ENCODE measurements at regions not wholly inside any gene's neighbourhood (a gene's known extent, or its start where the extent isn't known, plus 50 kb on each side); places are given as distances from the start of the nearest gene placed in this dataset.

GRCh38 chrY:15805985-15806384 is 1281.7 kb downstream of the NLGN4Y start:
- no peaks in the 10 kb centered on the region; the same call in 1 of the 2 replicates for H3K36me3 Mint-ChIP-seq (ENCODE audit: low read depth)
- no peaks in the 10 kb centered on the region for H3K4me1 Mint-ChIP-seq (ENCODE audit: low read depth)
- no peak overlapping the region for H3K4me3 Mint-ChIP-seq
- no peaks in the 10 kb centered on the region for H3K27me3 Mint-ChIP-seq (ENCODE audit: insufficient read depth)
- no peak for DNase-seq
- peaks cover 17% of the 10 kb centered on the region for H3K9me3 Mint-ChIP-seq
- no peak for TF ChIP-seq CTCF (IDR thresholded peaks at IDR 0.05)
- no peak overlapping the region for H3K27ac Mint-ChIP-seq

- Mint-ChIP-seq H3K4me3 (no peak overlapping the region), H3K36me3 (ENCODE audit: low read depth) (no peaks in the 10 kb centered on the region)
Measured at GRCh38 chrY:15814241-15814640, 1289.9 kb downstream of the NLGN4Y start.

More at GRCh38 chrY:15814241-15814640, 1289.9 kb downstream of the NLGN4Y start:
- H3K9me3 Mint-ChIP-seq, result peaks cover 18% of the 10 kb centered on the region
- no peak for DNase-seq
- TF ChIP-seq CTCF (IDR thresholded peaks at IDR 0.05), result no peak
- H3K27me3 Mint-ChIP-seq (ENCODE audit: insufficient read depth), result no peaks in the 10 kb centered on the region
- H3K27ac Mint-ChIP-seq, result no peak overlapping the region
- no peaks in the 10 kb centered on the region for H3K4me1 Mint-ChIP-seq (ENCODE audit: low read depth)
